Body of pancreas (tissue), 4 donors: ENCODE measurements at regions not wholly inside any gene's neighbourhood (a gene's known extent, or its start where the extent isn't known, plus 50 kb on each side); places are given as distances from the start of the nearest gene placed in this dataset.

ENCODE experiments used
- CTCF ChIP-seq, 7 experiments: fragments of 450-650 bp in 4 of 7; fragments of 200-600 bp in 3 of 7; sonication (generic) in 3 of 7; IDR thresholded peaks; one replicate each; pipeline ENCODE4 v1.5.1; 2016 to 2019; ENCODE audit warnings: antibody characterized with exemption in 7 of 7
- POLR2A ChIP-seq, 3 donors: fragments of 450-650 bp; IDR thresholded peaks; one replicate each; pipeline ENCODE4 v1.6.1; 2016; ENCODE audit warnings: antibody characterized with exemption in 3 of 3, mild to moderate bottlenecking in 2 of 3

DNA sequence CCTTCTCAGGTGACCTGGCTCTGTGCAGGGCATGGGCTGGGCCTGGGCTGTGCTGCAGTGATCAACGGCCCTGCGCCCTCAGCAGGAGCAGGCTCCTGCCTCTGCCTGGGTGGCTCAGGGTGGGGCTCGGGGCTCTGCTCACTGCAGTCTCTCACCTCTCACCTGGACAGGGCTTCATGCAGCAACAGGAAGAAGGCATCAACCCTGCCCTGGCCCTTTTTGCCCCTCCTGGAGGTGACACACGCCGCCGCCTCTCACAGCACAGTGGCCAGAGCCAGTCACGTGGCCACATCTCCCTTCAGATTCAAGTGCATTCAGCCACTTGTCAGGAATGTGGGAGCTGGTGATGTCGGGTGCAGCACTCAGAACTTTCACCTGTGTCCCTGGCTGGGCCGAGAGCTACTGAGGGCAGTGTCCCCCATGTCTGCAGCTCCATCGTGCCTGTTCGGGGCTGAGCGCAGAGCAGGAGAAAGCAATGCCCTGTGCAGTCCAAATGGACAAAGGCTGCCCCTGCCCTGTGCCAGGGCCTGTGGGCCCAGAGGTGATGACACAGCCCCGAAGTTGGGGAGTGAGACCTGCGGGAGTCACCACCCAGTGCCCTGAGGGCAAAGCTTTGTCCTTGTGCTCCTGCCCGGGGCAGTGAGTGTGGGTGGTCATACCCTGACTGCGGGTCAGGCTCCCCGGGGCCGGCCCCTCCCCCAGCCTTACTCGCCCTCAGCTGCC is 314.0 kb downstream of the PTPRU start:
- TF ChIP-seq CTCF (IDR thresholded peaks at IDR 0.05): no peak
- no peak for TF ChIP-seq POLR2A (IDR thresholded peaks at IDR 0.05)
